CD4-positive, alpha-beta T cell treated with Interleukin-2 at 100 ng/mL for 4 hours (primary cell): ENCODE measurements at regions not wholly inside any gene's neighbourhood (a gene's known extent, or its start where the extent isn't known, plus 50 kb on each side); places are given as distances from the start of the nearest gene placed in this dataset.

ENCODE experiments used
- DNase-seq: peaks from one replicate; pipeline ENCODE4 v3.0.0-alpha.2; 2020; ENCODE audit warnings: low spot score

DNA sequence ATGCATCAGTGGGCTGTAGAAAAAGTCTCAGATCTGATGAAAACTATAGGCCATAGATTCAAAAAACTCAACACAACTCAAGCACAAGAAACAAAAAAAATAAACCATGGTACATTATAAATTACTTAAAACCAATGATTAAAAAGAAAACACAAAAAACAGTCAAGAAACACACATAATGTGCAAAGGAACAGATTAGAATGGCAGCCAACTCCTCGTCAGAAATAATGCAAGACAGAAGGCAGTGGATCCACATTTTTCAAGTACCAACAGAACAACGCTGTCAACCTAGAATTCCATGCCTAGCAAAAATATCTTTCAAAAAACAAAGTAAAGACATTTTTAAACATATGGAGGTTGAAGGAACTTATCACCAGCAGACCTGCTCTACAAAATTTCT, 69.7 kb downstream of the PSMB1 start:
- no peak for DNase-seq

DNA sequence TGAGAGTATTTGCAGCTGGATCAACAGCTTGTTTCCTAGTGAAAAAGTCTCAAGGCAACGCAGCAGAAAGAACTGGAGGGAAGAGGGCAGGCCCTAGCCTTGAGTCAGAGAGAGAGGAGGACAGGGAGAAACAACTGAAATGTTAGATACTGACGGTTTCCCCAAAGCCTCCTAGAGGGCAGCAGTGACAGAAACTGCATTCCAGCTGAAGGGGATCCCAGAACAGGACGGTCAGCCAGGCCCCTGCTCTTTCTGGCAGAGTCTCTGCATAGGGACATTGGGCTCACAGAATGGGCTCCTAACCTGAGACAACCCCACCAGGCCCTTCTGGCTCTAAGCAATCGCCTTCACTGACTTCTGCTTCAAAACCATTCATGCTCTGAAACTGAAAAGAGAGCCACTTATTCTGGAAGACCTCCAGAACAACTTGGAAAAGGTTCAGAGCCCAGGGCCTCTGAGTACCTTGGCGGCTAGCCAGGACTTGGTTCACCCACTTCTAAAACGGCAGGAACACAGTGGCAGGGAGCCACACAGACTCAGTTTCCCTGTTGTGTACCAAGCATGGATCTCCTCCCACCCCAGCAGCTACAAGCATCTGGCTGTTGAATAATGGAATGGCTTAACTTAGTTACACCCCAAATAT, 72.9 kb downstream of the PSMB1 start:
- DNase-seq, result no peak

DNA sequence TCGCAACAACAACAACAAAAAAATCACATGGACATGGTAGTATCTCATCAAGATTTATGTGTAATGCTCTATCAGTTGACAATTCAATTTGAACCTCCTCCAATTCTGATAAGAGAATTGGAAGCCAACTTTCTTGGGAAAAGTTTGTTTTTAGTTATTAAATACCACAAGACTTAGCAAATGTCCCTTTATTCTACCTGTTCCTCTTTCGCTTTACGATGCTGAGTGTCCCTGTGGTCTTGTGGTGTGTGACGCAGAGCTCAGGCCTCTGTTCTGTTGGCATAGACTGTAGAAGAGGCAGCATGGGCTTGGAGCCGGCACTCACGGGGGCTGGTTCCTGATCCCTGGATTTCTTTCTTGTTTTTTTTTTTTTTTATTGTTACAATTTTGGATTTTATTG, 76.7 kb downstream of the PSMB1 start:
- DNase-seq, result no peak

DNA sequence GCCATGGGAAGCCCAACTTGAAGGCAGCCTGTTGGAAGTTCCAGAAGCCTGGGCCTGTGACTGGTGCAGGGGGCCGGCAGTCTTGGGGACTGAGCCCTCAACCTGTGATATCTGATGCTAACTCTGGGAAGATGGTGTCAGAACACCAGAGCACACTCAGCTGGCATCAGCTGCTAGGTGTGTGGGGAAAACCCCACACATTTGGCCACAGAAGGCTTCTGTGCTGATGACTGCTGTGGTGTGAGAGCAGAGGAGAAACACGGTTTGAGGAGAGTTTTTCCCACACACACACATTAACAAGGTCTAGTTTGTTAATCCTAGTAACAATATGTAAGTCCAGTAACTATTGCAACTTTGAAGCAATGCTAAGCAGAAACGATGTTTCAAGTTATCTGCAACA, 78.0 kb downstream of the PSMB1 start:
- no peak for DNase-seq

DNA sequence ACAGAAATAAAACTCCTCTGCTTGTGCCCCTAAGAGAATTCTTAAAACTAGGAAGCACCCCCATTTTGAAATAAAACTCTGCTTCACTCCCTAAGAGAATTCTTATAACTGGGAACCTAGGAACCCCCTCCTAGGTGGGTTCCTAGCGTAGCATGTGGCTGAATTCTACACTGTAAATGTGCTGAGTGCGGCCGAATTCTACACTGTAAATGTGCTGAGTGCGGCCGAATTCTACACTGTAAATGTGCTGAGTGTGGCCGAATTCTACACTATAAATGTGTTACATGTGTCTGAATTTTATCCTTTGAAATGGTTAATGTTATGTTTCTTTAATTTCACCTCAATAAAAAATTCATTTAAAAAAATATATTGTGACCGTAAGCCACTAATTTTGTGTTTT, 79.3 kb downstream of the PSMB1 start:
- DNase-seq, result no peak

DNA sequence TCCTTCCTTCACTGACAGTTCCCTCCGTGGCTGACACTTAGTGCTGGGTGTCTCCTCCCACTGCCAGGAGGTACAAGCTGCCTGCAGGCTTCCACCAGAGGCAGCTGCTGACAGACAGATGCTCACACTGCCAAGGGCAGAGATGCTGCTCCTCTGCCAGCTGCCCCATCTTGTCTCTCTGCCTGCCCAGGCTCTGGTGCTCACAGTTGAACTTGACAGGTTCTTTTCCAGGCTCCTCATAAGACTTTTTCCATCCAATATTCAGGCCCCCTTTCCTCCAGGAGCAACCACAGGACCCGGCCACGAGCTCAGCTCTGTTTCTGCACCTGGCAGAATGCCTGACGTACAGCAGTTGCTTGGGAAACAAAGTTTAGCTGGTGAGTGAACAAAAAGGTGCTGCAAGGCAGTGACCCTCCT, 79.8 kb downstream of the PSMB1 start:
- DNase-seq, result no peak

DNA sequence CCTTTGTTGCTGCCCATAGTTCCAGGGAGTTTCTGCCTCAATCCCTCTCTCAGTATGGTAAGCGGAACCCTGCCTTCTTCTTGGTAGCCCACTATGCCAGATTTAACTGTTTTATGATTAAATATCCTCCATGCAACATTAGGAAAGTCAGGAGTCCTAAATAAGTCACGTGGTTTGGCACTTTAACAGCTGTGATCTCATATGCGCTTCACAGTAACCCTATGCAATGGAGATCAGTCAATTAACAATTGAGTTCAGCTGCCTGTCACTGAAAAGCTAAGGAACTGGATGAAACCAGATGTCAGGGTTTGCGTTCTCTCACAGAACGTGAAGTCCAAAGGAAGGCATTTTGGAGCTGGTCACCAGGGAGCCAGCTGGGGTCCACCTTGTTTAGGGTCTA, 81.6 kb downstream of the PSMB1 start:
- no peak for DNase-seq

DNA sequence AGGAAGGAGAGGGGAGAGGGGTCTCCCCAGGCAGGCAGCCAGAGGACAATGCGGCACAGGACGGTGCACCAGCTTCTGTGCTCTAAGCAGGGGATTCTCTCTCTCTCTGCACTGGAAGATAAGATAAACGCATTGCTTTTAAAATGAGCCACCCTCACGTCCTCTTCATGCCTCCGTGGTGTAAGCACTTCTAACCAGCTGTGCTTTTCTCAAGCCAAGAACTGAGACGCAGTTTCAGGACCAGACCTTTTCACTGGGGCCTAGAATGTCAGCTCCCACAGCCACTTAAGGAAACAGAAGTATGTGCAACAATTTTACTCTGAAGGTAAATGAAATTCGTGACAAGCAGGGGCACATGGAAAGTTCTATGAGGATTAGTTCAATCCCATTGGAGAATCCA, 82.4 kb downstream of the PSMB1 start:
- no peak for DNase-seq

DNA sequence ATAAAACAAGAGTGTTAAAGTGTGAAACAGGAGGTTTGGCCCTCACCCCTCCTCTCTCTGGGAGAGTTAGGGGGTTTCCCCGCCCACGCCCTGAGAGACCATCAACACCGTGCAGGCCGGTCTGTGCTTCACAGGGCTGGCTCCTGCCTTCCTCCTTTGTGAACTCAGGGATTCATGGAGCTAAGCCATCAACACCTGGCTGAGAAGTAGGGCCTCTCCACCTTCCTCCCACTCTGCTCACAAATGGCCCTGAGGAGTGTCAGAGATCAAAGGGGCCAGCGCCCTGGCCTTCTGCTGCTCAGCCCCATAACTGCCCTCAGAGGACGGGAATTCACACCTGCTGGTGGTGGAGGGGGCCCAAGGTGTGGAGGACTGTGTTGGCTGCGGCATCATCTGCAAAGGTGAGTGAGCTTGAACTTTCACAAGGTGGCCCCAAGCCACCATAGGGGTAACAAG, 88.6 kb downstream of the PSMB1 start:
- peak; percentile 13 for DNase-seq

DNA sequence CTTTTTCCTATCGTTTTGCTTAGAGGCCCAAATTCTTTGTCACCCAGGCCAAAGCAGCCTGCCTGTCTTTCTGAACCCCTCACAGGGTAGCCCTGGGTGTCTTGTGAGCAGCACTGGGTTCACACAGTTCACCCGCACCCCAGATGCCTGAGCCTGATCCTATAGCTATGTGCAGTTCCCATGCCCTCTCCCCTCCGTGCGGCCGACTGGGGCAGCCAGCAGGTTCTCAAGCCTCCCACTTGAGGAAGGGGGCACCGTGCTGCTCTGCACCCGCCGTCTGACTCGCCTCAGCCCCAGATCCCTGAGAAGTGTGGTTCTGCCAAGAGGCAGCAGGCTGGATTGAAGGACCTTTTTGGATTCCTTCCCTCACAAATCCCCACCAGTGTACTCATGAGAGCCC, 89.0 kb downstream of the PSMB1 start:
- DNase-seq, result no peak

DNA sequence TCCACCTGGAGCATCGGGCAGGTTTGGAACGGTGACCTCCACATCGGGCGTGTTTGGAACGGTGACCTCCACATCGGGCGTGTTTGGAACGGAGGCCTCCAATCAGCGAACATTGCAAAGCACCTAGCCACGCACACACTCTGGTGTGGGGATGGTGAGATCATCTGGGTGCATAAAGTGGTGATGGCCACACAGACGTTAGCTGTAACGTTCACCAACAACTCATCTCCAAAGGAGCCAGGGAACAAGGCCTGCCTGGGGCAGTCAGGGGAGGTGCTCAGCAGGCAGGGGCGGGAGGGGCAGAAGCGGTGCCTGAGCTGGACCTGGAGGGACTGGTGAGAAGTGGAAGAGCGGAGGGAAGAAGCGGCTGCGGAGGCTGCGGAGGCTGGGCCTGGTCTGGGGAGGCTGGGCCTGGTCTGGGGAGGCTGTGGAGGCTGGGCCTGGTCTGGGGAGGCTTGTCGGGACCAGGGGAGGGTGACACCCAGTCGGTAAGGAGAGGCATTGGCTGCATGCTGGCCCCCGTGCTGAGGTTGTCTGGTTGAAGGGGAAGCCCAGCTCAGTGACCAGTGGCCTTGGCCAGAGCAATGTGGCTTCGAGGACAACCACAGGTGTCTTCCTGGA, 89.9 kb downstream of the PSMB1 start:
- no peak for DNase-seq

DNA sequence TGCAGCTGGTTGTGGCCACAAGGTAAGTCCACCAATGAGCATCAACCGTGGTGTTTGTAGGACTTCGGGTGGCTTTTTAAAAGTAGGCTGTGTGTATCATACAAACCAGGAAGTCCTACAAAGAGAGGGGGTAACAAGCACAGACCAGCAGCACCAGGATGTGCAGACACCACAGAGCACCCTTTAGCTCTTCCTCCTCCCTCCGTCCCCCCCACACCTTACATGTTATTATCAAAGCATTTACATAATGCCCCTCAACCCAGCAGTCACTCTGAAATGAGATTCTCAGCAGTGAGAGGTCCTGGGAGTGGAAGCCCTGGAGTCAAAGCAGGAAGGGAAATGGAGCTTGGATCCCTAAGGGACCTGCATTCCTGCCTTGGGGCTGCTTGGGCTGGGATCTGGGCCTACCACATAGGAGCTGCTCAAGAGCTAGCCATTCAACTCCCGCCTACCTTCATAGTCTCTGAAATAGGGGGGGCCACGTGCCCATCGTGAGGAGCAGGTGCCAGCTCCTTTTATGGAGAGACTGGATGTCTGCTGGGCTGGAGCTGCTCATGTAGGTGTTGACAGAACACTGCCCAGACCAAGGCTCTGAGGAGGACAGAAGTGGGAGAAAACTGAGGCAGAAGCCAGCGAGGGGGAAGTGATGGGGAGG, 90.6 kb downstream of the PSMB1 start:
- no peak for DNase-seq

DNA sequence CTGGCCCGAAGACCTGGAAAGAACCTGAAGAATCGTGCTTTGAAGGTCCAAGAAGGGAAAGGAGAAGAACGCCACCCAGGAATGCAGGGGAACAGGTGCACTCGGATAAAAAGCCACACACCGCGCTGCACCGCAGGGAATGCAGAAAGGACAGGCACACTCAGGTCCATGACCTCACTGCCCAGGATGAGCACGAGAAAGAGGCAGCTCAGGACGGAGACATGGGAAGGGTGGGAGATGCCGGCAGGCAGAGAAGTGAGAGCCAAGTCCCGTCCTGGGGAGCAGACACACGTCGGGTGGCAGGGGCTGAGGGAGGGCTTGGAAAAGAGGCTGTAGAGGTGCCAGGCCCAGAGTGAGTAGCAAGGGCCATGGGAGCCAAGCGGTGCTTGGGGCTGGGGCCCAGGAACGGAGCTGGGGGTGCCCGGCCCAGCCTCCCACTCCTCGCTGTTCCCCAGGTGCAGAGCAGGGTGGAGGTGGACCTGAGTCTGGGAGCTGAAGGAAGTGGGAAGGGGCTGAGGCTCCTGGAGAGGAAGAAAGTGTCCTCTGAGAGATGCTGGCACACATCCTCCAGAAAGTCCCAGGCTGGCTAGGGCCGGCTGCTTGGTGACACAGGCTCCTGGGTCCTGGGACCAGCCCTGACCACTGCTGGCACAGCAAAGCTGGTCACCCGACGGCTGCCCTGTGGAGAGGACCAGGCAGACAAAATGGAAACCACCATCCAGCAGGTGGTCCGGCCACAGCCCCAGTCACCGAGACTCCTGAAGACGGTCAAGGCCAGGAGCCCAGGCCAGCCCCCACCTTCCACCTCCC, 91.3 kb downstream of the PSMB1 start:
- no peak for DNase-seq

DNA sequence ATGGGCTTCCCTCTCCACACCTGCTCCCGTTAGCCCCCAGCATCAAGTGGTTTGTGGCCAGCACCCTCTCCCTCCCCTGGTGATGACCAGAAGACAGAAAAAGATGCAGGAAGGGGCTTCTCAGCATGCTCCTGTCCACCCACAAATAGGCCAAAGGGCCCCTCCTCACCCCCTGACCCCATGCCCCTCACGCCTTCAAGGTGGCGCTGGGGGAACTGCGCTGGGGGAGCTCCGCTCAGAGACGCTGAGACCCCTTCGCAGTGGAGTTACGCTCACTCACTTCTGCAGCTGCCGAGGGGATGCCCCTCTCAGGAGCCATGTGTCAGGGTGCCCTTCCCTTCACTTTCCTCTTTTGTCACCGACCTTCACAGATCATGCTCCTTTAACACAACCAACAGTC, 92.0 kb downstream of the PSMB1 start:
- no peak for DNase-seq

DNA sequence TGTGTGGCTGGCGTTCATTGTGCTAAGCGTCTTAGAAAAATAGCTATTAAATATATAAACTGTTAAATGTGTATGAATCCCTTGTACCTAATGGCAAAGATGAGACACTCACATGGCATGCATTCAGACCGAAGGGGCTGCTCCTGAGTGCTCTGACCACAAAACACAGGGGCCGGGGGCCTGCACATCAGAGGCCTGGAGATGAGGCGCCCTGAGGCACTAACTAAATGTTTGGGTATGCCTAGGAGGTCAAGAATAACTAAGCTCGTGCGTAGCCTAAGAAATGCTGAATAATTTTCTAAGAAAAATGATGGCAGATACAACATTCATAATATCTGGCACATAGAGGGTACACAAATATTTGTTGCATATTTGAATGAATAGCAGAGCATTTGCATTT, 92.5 kb downstream of the PSMB1 start:
- DNase-seq, result no peak

DNA sequence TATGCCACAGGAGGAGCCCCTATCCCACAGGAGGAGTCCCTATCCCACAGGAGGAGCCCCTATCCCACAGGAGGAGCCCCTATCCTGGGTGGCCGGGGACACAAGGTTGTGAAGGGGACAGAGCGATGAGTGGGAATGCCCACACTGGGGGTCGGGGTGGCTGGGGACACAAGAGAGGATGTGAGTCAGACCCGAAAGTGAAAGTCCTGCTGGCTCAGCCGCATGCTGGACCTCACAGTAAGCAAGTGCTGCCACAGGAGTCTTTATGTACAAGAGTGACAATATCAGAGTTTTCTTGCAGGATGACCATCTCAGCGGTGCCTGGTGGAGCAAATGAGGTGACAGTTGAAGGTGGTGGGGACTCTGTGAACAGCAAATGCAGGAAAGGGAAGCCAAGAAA, 93.7 kb downstream of the PSMB1 start:
- peak; percentile 7 for DNase-seq

DNA sequence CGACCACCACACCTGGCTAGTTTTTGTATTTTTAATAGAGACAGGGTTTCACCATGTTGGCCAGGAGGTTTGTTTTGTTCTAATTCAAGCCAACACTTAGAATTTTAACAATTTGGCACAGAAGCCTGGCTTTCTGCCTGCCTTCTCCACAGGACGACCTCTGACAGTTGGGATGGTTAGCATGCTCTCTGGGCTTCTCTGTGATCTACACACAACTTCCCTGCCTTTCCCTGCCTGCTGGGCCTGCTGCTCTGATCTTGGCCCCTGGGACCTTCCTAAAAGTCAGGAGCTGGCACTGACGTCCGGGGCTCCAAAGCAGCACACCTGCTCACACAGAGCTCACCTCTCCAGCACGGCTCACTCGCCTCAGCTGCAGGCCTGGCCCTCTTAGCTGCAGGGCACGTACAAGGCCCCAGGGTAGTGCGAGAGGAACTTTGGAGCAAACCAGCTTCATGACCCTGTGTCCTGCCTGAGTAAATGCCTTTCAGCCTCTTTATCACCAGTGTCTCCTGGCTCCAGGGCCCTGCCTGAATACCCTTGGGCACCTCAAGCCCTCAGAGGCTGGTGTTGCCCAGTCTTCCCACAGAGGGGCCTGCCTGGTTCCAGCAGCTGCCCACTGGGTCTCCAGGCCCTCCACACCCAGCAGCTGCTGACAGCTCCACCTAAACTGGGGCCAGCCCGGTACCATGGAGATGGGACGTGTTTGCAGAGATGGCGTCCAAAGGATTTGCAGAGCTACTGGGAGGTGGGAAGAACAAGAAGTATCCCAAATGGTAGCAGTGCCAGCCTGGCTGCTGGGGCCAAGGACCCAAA, 96.0 kb downstream of the PSMB1 start:
- DNase-seq, result no peak
